ENCODE measurements at regions not wholly inside any gene's neighbourhood (a gene's known extent, or its start where the extent isn't known, plus 50 kb on each side); places are given as distances from the start of the nearest gene placed in this dataset.

GRCh38 chr1:99594205-99594604 is 51.7 kb upstream of the PALMD start:
- no peaks in the 10 kb centered on the region for H3K9me3 ChIP-seq
- peak overlapping the region in 1 of 2 donors; percentile 32 for H3K27ac ChIP-seq
- DNase-seq (ENCODE audit: low spot score in 2 of 2): no peak
- no peaks in the 10 kb centered on the region for H3K36me3 ChIP-seq
- no peak overlapping the region for H3K4me3 ChIP-seq
- intact Hi-C loops (cut with DNase I; ENCODE audit: low total_unique reads): no loop called here
- TF ChIP-seq POLR2AphosphoS5 (IDR thresholded peaks at IDR 0.05) (no peak), CTCF (IDR thresholded peaks at IDR 0.05) (no peak), POLR2A (IDR thresholded peaks at IDR 0.05) (no peak)
- H3K27me3 ChIP-seq: no peaks in the 10 kb centered on the region
- no peaks in the 10 kb centered on the region for H3K4me1 ChIP-seq

GRCh38 chr1:99595041-99595440 is 50.9 kb upstream of the PALMD start:
- intact Hi-C loops (cut with DNase I; ENCODE audit: low total_unique reads): no loop called here
- H3K4me1 ChIP-seq: no peaks in the 10 kb centered on the region
- H3K9me3 ChIP-seq: no peaks in the 10 kb centered on the region
- TF ChIP-seq POLR2AphosphoS5 (IDR thresholded peaks at IDR 0.05) (no peak), CTCF (IDR thresholded peaks at IDR 0.05) (no peak), POLR2A (IDR thresholded peaks at IDR 0.05) (no peak)
- no peak overlapping the region for H3K4me3 ChIP-seq
- H3K27ac ChIP-seq: no peak overlapping the region
- DNase-seq (ENCODE audit: low spot score in 2 of 2): no peak
- no peaks in the 10 kb centered on the region for H3K36me3 ChIP-seq
- H3K27me3 ChIP-seq: no peaks in the 10 kb centered on the region

- TF ChIP-seq POLR2A (IDR thresholded peaks at IDR 0.05): no peak
- no peak for TF ChIP-seq POLR2AphosphoS5 (IDR thresholded peaks at IDR 0.05)
- no peaks in the 10 kb centered on the region for H3K27me3 ChIP-seq
- H3K4me3 ChIP-seq: no peak overlapping the region
- no peaks in the 10 kb centered on the region for H3K36me3 ChIP-seq
- no peak overlapping the region for H3K27ac ChIP-seq
- DNase-seq (ENCODE audit: low spot score in 2 of 2): no peak
- no peaks in the 10 kb centered on the region for H3K9me3 ChIP-seq
- intact Hi-C loops (cut with DNase I; ENCODE audit: low total_unique reads): no loop called here
- H3K4me1 ChIP-seq: no peaks in the 10 kb centered on the region
These were observed 50.5 kb upstream of the PALMD start for GRCh38 chr1:99595441-99595840.
